NCI-H345 treated with DMSO at 0.1 percent for 48 hours (cell line): ENCODE measurements at regions not wholly inside any gene's neighbourhood (a gene's known extent, or its start where the extent isn't known, plus 50 kb on each side); places are given as distances from the start of the nearest gene placed in this dataset.
A peak's percentile ranks its signal among the peaks of the same experiment; 100 is the strongest.
"Not testable (repeated sequence)": the region's sequence is repeated elsewhere in the genome, so short reads cannot be mapped to it uniquely, and the experiment has no call there.

ENCODE experiments used
- DNase-seq: peaks from one replicate; lab custom pipeline; 2025; ENCODE audit not compliant: unreplicated experiment; lab: John Stamatoyannopoulos, UW

GRCh38 chr2:116917196-116917595 is 897.3 kb upstream of the DDX18 start:
- no peak for DNase-seq

- DNase-seq: no peak
Measured at GRCh38 chr2:116918574-116918973, 895.9 kb upstream of the DDX18 start.

GRCh38 chr2:116922414-116922813 is 892.1 kb upstream of the DDX18 start:
- DNase-seq: no peak

GRCh38 chr2:116924509-116924908 is 890.0 kb upstream of the DDX18 start:
- DNase-seq: no peak

GRCh38 chr2:116935097-116935814 is 879.2 kb upstream of the DDX18 start:
- DNase-seq: no peak

- no peak for DNase-seq
Measured at GRCh38 chr2:116948258-116948657, 866.2 kb upstream of the DDX18 start.

GRCh38 chr2:116949249-116949648 is 865.2 kb upstream of the DDX18 start:
- DNase-seq: no peak

GRCh38 chr2:116952254-116952653 is 862.2 kb upstream of the DDX18 start:
- no peak for DNase-seq

GRCh38 chr2:116955646-116956045 is 858.8 kb upstream of the DDX18 start:
- DNase-seq: no peak

- no peak for DNase-seq
Measured at GRCh38 chr2:116975608-116976007, 838.9 kb upstream of the DDX18 start.

- DNase-seq: peak; percentile 82
Measured at GRCh38 chr2:116979916-116980764, 834.4 kb upstream of the DDX18 start.

- DNase-seq: no peak
Measured at GRCh38 chr2:116987447-116987846, 827.0 kb upstream of the DDX18 start.

- no peak for DNase-seq
Measured at GRCh38 chr2:116988303-116988702, 826.2 kb upstream of the DDX18 start.

- no peak for DNase-seq
Measured at GRCh38 chr2:117019357-117019756, 795.1 kb upstream of the DDX18 start.

GRCh38 chr2:117027646-117028045 is 786.8 kb upstream of the DDX18 start:
- no peak for DNase-seq

GRCh38 chr2:117028708-117029107 is 785.8 kb upstream of the DDX18 start:
- DNase-seq: not testable (repeated sequence)

GRCh38 chr2:117055499-117056375 is 758.8 kb upstream of the DDX18 start:
- DNase-seq: no peak

GRCh38 chr2:117056376-117056748 is 758.1 kb upstream of the DDX18 start:
- DNase-seq: no peak

GRCh38 chr2:117057016-117057415 is 757.5 kb upstream of the DDX18 start:
- no peak for DNase-seq

GRCh38 chr2:117058366-117058765 is 756.1 kb upstream of the DDX18 start:
- DNase-seq: no peak

GRCh38 chr2:117064021-117064420 is 750.5 kb upstream of the DDX18 start:
- DNase-seq: no peak
